Right atrium auricular region (tissue), 2 donors: ENCODE measurements at regions not wholly inside any gene's neighbourhood (a gene's known extent, or its start where the extent isn't known, plus 50 kb on each side); places are given as distances from the start of the nearest gene placed in this dataset.

ENCODE experiments used
- DNase-seq: peaks from one replicate; pipeline ENCODE4 v3.0.0-alpha.2; 2019; ENCODE audit warnings: low spot score
- H3K27ac ChIP-seq, 2 donors: fragments of 200-600 bp; sonication (generic); 1 replicate in 1 of 2; 2 replicates in 1 of 2; pipeline ENCODE4 v1.5.1; 2016 to 2019
- H3K27me3 ChIP-seq, 2 donors: fragments of 200-600 bp; sonication (generic); one replicate each; pipeline versions ENCODE4 v1.5.1 to v1.6.0; 2017 to 2019
- H3K36me3 ChIP-seq: fragments of 200-600 bp; sonication (generic); one replicate; pipeline ENCODE4 v1.5.1; 2016
- H3K4me1 ChIP-seq, 2 donors: fragments of 200-600 bp; sonication (generic); one replicate each; pipeline versions ENCODE4 v1.5.1 to v1.6.0; 2017 to 2019
- H3K4me3 ChIP-seq, 2 donors: fragments of 200-600 bp; sonication (generic); 1 replicate in 1 of 2; 2 replicates in 1 of 2; pipeline ENCODE4 v1.5.1; 2017 to 2019; ENCODE audit warnings: mild to moderate bottlenecking in 1 of 2, moderate library complexity in 1 of 2
- H3K9me3 ChIP-seq, 2 donors: fragments of 200-600 bp; sonication (generic); one replicate each; pipeline ENCODE4 v1.5.1; 2019
- CTCF ChIP-seq, 2 donors: fragments of 200-600 bp; sonication (generic); IDR thresholded peaks; one replicate each; pipeline ENCODE4 v1.5.1; 2019; ENCODE audit warnings: antibody characterized with exemption in 2 of 2

DNA sequence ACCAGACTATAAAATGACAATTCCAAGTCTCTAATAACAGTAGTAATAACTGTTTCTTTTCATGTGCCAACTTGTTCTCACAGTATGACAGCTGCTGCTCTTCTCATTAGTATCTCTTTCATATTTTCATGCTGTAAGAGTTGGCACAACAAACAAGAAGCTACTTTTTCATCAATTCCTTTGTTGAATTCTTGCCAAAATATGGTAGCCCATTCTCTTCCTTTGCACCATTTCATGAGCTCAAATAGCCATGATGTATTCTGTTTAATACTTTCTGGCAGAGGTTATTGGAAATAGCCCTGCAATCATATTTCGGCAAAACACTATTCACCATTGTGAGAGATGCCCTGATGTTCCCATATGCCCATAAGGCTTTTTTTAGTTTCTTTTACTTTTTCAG is 1100.7 kb downstream of the TRHDE start:
- H3K36me3 ChIP-seq = no peaks in the 10 kb centered on the region
- DNase-seq = no peak

GRCh38 chr12:73374360-73374759 is 1102.2 kb downstream of the TRHDE start:
- TF ChIP-seq CTCF (IDR thresholded peaks at IDR 0.05) = no peak
- H3K36me3 ChIP-seq = no peaks in the 10 kb centered on the region
- H3K4me3 ChIP-seq = no peak overlapping the region
- H3K9me3 ChIP-seq = peaks cover 0 to 7% of the 10 kb centered on the region in 2 donors
- no peak overlapping the region for H3K27ac ChIP-seq
- H3K27me3 ChIP-seq = no peaks in the 10 kb centered on the region
- no peak for DNase-seq
- H3K4me1 ChIP-seq = no peaks in the 10 kb centered on the region

More for the DNA sequence above, 1100.7 kb downstream of the TRHDE start:
- no peaks in the 10 kb centered on the region for H3K27me3 ChIP-seq
- H3K4me1 ChIP-seq = no peaks in the 10 kb centered on the region
- TF ChIP-seq CTCF (IDR thresholded peaks at IDR 0.05) = no peak
- H3K27ac ChIP-seq = no peak overlapping the region
- H3K4me3 ChIP-seq = no peak overlapping the region
- H3K9me3 ChIP-seq = peaks cover 0 to 7% of the 10 kb centered on the region in 2 donors

DNA sequence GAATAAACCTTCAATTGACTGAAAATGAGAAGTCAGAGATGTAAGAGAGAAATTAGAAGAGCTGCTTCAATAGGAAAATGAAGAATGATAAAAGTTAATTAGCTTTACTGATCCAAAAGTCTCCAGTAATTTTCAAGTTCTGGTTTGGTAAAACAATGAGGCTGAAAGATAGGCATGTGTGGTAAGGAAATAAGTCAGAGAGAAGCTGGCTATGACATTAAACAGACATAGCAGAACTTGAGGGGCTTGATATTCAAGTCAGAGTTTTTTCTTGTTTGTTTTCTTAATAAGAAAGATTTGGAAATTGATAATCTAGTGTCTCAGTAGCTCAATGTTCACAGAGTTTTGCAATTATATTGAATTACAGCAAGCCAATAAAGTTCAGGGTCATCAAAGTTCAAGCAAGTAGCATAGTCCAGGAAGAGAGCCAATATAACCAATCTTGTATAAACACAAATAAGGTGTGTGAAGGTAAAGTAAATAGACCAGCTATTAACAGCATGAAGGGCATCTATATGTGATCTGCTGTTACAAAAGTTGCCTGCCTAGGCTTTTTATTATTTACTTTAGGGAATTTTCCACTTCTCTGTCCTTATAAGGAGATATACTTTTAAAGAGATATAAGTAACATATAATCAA is 1111.5 kb downstream of the TRHDE start:
- Histone ChIP-seq H3K4me3 (no peak overlapping the region), H3K4me1 (no peaks in the 10 kb centered on the region), H3K27ac (no peak overlapping the region), H3K36me3 (no peaks in the 10 kb centered on the region), H3K9me3 (no peaks in the 10 kb centered on the region), H3K27me3 (no peaks in the 10 kb centered on the region)
- DNase-seq = no peak
- TF ChIP-seq CTCF (IDR thresholded peaks at IDR 0.05) = no peak

- no peak for TF ChIP-seq CTCF (IDR thresholded peaks at IDR 0.05)
- Histone ChIP-seq H3K4me1 (no peaks in the 10 kb centered on the region), H3K27me3 (no peaks in the 10 kb centered on the region), H3K4me3 (no peak overlapping the region), H3K36me3 (no peaks in the 10 kb centered on the region), H3K27ac (no peak overlapping the region), H3K9me3 (no peaks in the 10 kb centered on the region)
- DNase-seq = no peak
Observed at GRCh38 chr12:73384592-73384991, 1112.4 kb downstream of the TRHDE start.

GRCh38 chr12:73390261-73390660 is 1118.1 kb downstream of the TRHDE start:
- H3K27me3 ChIP-seq = no peaks in the 10 kb centered on the region
- H3K9me3 ChIP-seq = no peaks in the 10 kb centered on the region
- DNase-seq = no peak
- H3K4me3 ChIP-seq = no peak overlapping the region
- H3K4me1 ChIP-seq = no peaks in the 10 kb centered on the region
- H3K27ac ChIP-seq = no peak overlapping the region
- TF ChIP-seq CTCF (IDR thresholded peaks at IDR 0.05) = no peak
- H3K36me3 ChIP-seq = no peaks in the 10 kb centered on the region

GRCh38 chr12:73413051-73413450 is 1124.6 kb upstream of the ATXN7L3B start:
- no peak for TF ChIP-seq CTCF (IDR thresholded peaks at IDR 0.05)
- Histone ChIP-seq H3K4me1 (no peaks in the 10 kb centered on the region), H3K27me3 (no peaks in the 10 kb centered on the region), H3K36me3 (no peaks in the 10 kb centered on the region), H3K4me3 (no peak overlapping the region), H3K9me3 (peaks cover 0 to 16% of the 10 kb centered on the region in 2 donors), H3K27ac (no peak overlapping the region)
- no peak for DNase-seq
